ENCODE measurements at regions not wholly inside any gene's neighbourhood (a gene's known extent, or its start where the extent isn't known, plus 50 kb on each side); places are given as distances from the start of the nearest gene placed in this dataset.

DNA sequence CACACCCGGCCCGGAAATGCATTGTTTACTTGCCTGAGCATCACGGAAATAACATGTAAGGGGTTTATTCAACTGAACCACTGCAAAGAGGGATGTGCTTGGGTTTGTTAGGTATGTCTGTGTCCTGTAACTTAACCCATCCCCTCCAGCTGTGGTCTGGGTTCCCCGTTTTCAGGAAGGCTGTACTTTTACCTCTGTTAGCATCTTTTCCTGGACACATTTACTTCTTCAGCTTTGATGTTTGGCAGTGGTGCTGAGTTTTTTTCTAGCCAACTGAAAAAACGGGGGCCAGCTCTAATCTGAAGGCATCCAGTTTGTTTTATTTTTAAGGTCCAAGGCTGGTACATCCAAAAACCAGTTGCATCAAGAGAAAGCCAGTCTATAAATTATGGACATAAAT is 561.8 kb downstream of the BNC2 start:
- no peak for TF ChIP-seq ZFX (IDR thresholded peaks at IDR 0.05)
- TF ChIP-seq, protein P1, sequence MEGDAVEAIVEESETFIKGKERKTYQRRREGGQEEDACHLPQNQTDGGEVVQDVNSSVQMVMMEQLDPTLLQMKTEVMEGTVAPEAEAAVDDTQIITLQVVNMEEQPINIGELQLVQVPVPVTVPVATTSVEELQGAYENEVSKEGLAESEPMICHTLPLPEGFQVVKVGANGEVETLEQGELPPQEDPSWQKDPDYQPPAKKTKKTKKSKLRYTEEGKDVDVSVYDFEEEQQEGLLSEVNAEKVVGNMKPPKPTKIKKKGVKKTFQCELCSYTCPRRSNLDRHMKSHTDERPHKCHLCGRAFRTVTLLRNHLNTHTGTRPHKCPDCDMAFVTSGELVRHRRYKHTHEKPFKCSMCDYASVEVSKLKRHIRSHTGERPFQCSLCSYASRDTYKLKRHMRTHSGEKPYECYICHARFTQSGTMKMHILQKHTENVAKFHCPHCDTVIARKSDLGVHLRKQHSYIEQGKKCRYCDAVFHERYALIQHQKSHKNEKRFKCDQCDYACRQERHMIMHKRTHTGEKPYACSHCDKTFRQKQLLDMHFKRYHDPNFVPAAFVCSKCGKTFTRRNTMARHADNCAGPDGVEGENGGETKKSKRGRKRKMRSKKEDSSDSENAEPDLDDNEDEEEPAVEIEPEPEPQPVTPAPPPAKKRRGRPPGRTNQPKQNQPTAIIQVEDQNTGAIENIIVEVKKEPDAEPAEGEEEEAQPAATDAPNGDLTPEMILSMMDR (conservative IDR thresholded peaks at IDR 0.05): no peak
- H3K27ac ChIP-seq: no peak overlapping the region

DNA sequence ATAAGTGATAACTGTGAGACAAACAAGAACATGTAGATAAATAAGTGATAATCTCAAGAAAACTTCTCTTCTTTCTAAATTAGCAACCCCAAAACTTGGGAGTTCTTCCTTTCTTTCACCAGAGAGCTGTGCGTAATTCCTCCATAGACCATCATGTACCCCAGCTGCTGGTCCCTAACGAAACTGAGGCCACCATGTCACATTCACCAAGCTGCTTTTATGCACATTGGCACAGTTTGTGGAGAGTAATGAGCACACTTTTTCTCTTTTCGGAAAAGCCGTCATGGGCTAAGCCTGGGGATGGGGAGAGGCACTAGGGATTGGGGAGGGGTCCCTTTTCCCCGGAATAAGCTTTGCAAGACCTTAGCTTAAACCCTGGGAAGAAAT is 561.4 kb downstream of the BNC2 start:
- TF ChIP-seq, protein P1 (conservative IDR thresholded peaks at IDR 0.05): no peak
- no peak for TF ChIP-seq ZFX (IDR thresholded peaks at IDR 0.05)

DNA sequence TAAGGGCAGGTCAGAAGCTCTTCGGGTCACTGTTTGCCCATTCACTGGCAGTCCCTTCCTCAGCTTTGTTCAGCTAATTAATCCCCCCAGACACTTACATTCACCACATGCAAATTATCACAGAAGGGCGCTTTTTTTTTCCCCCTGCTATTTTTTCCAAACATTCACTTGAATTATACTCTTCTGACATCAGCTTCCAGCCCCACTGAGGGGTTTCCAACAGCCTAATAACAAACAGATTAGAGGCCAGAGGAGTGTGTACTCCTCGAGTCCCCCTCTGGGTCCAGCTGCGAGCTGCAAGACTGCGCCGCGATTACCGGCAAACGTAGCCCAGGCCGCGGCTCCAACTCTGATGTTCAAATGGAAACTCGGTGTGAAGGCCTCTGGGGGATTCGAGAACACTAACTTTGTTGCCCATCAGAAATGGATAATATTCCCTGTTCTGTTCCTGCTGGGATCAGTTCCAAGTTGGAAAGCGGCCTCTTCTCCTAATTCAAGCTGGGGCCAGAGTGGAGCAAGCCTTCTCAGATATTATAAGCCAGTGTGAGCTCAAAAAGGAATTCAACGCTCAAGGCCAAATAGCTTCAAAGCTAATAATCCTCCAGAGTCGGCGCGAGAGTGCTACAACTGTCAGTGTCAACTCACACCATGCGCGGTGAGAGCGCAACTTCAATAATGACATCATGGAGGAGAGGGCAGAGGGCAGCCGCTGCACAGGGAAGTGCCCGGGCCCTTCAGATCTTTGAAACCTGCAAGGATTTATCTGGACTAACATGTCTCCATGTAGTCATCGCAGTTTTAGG is 560.8 kb downstream of the BNC2 start:
- no peak overlapping the region for H3K27ac ChIP-seq
- TF ChIP-seq, protein P1 (conservative IDR thresholded peaks at IDR 0.05): no peak
- TF ChIP-seq ZFX (IDR thresholded peaks at IDR 0.05): no peak

More for the DNA sequence above, 561.4 kb downstream of the BNC2 start:
- no peak overlapping the region for H3K27ac ChIP-seq

DNA sequence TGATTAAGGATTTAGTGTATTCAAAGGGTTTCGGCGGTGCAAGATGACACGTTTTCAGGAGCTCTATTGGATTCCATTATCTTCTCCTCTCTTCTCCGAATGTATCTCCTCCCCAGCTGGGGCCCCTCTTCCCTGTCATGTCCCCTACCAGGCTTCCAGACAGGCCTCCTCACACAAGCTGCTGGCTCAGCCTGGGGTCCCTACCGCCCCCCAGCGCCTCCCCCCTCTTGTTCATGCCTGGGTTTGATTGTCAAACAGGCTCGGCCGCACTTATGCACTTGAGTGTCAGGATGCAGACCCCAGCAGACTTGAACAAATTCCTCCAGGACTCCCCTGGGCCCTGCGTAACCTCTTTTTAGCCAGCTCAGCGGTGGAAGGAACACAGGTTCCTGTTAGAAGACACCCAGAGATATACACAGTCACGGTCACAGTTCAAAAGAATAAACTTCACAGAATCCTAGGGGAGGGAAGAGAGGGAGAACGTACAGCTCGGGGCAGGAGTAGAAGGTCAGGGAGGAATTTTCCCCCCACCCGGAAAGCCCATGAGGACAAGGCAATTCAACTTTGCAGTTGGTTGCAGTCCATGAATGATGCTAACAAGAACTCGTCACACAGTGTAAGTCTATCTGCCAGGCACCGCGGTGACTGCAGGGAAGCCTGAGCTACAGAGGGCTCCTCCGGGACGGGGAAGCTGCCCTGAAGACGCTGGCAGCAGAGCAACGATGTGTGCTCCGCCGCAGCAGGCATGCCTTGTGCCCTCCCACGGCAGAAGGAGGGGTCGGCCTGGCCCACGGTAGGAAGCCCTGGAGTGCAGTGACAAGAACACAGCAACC is 560.0 kb downstream of the BNC2 start:
- TF ChIP-seq, protein P1 (conservative IDR thresholded peaks at IDR 0.05): no peak
- TF ChIP-seq ZFX (IDR thresholded peaks at IDR 0.05): no peak
- H3K27ac ChIP-seq: no peak overlapping the region

DNA sequence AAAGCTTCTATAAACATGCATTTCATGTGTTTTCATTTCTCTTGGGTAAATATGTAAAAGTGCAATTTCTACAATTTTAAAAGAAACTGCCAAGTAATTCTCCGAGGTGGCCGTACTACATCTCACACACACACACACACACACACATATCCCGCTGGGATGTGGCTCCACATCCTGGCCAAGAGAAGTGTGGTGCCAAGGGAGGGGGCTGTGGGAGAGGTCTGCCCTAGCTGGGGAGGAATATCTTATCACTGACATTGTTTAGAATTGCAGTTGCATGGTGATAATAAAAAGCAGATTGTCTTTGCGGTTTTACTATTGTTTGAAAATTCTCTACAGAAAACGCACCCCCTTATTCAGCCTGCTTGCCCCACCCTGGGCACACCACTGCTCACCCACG is 558.4 kb downstream of the BNC2 start:
- no peak overlapping the region for H3K27ac ChIP-seq
- TF ChIP-seq, protein P1 (conservative IDR thresholded peaks at IDR 0.05): no peak
- TF ChIP-seq ZFX (IDR thresholded peaks at IDR 0.05): no peak

DNA sequence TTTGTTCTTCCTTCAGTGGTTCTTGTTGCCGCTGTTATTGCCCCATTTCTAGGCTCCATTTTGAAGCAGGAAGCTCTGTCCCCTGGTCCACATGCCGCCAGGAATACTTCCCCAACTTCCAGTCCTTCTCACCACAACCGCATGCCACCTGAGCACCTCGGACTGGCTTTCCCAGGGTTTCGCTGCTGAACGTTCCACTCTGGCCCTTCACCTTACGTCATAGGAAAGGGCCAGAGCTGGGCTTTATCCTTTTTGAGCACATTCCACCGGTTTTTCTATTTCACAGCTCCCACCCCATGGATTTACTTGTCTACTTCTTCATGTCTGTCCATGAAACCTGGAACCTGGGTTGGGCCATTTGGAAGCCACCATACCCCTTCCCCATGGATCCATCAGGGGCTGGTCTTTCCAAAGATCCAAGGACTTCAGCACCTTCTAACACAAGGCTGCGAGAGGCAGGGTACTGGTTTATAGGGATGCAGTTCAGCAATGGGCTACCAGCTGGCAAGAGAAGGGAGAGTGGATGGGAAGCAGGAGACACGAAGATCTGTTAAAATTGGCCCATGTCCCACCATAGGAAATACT is 557.4 kb downstream of the BNC2 start:
- no peak overlapping the region for H3K27ac ChIP-seq
- TF ChIP-seq, protein P1 (conservative IDR thresholded peaks at IDR 0.05): no peak
- TF ChIP-seq ZFX (IDR thresholded peaks at IDR 0.05): no peak

DNA sequence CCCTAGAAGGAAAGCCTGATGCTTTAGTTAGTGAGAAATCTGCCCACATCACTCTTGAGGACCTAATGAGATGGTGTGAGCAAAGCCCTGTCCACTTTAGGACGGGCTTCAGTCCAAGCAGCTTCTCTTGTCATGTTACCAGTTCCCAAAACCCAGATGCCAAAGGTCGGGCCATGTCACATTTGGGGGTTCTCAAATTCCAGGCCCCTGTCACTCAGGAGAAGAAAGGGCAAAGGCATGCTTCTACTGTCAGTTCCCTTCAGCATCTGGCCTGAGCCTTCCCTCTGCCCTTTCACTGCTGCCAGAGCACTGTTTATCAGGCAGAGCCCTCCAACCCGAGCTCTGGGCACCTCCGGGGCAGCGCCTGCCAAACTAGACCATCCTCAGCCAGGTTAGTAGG is 556.0 kb downstream of the BNC2 start:
- TF ChIP-seq, protein P1 (conservative IDR thresholded peaks at IDR 0.05): no peak
- TF ChIP-seq ZFX (IDR thresholded peaks at IDR 0.05): no peak
- no peak overlapping the region for H3K27ac ChIP-seq
